ENCODE measurements at regions not wholly inside any gene's neighbourhood (a gene's known extent, or its start where the extent isn't known, plus 50 kb on each side); places are given as distances from the start of the nearest gene placed in this dataset.

- TF ChIP-seq CHD4 (IDR thresholded peaks at IDR 0.05; ENCODE audit: borderline replicate concordance) (no peak), POLR2AphosphoS2 (conservative IDR thresholded peaks at IDR 0.05; ENCODE audit: low read length) (no peak), HOXB5 (CRISPR knock-in tag; IDR thresholded peaks at IDR 0.05) (no peak), CTCF (IDR thresholded peaks at IDR 0.05) (no peak), HOXA7 (CRISPR knock-in tag; IDR thresholded peaks at IDR 0.05) (no peak), POLR2A (IDR thresholded peaks at IDR 0.05; ENCODE audit: low read length) (no peak), MAX (IDR thresholded peaks at IDR 0.05) (no peak), USF2 (IDR thresholded peaks at IDR 0.05) (no peak), RAD21 (conservative IDR thresholded peaks at IDR 0.05 in 1 of 2, IDR thresholded peaks at IDR 0.05 in 1 of 2) (no peak)
These were observed 158.8 kb upstream of the KYNU start for GRCh38 chr2:142718576-142719155.

All from A549 (cell line).